Fibroblast of villous mesenchyme (primary cell): ENCODE measurements at regions not wholly inside any gene's neighbourhood (a gene's known extent, or its start where the extent isn't known, plus 50 kb on each side); places are given as distances from the start of the nearest gene placed in this dataset.

ENCODE experiments used
- DNase-seq: peaks from one replicate; pipeline ENCODE4 v3.0.0-alpha.2; 2010; ENCODE audit warnings: low read depth
- H3K4me3 ChIP-seq: 2 replicates; pipeline ENCODE4 v1.5.1; 2011; ENCODE audit warnings: low read depth, mild to moderate bottlenecking, low read length
- CTCF ChIP-seq: IDR thresholded peaks from 2 replicates; pipeline ENCODE4 v1.5.1; 2012; ENCODE audit warnings: low read depth, mild to moderate bottlenecking, low read length; ENCODE audit not compliant: insufficient read depth

GRCh38 chr4:115424852-115425251 lies 311.4 kb upstream of the NDST4 start:
- DNase-seq: no peak
- no peak for TF ChIP-seq CTCF

GRCh38 chr4:115418635-115419396 lies 305.4 kb upstream of the NDST4 start:
- no peak for TF ChIP-seq CTCF

More at GRCh38 chr4:115424852-115425251, 311.4 kb upstream of the NDST4 start:
- H3K4me3 ChIP-seq: no peak overlapping the region

GRCh38 chr4:115396034-115396433 lies 282.6 kb upstream of the NDST4 start:
- TF ChIP-seq CTCF: no peak
- no peak overlapping the region for H3K4me3 ChIP-seq
- no peak for DNase-seq

More at GRCh38 chr4:115418635-115419396, 305.4 kb upstream of the NDST4 start:
- no peak overlapping the region for H3K4me3 ChIP-seq
- no peak for DNase-seq

GRCh38 chr4:115376866-115377265 lies 263.4 kb upstream of the NDST4 start:
- no peak for DNase-seq
- TF ChIP-seq CTCF: no peak
- no peak overlapping the region for H3K4me3 ChIP-seq

- DNase-seq: no peak
- no peak for TF ChIP-seq CTCF
- no peak overlapping the region for H3K4me3 ChIP-seq
Measured at GRCh38 chr4:115374621-115375020, 261.2 kb upstream of the NDST4 start.

- H3K4me3 ChIP-seq: no peak overlapping the region
- DNase-seq: no peak
- no peak for TF ChIP-seq CTCF
Measured at GRCh38 chr4:115370490-115370889, 257.1 kb upstream of the NDST4 start.

GRCh38 chr4:115370012-115370411 lies 256.6 kb upstream of the NDST4 start:
- TF ChIP-seq CTCF: no peak
- no peak for DNase-seq

More at GRCh38 chr4:115370012-115370411, 256.6 kb upstream of the NDST4 start:
- no peak overlapping the region for H3K4me3 ChIP-seq
